Activated CD4-positive, alpha-beta T cell treated with anti-CD3 and anti-CD28 coated beads for 36 hours (primary cell): ENCODE measurements at regions not wholly inside any gene's neighbourhood (a gene's known extent, or its start where the extent isn't known, plus 50 kb on each side); places are given as distances from the start of the nearest gene placed in this dataset.

Experiments used
- ATAC-seq: fragments of 200-7000 bp; cut with Tn5 transposase; one replicate; pipeline ENCODE4 v1.10.0; 2021; ENCODE audit warnings: mild to moderate bottlenecking, moderate library complexity
- CTCF ChIA-PET: fragments of 350-600 bp; sonication (Branson Sonifier 250); formaldehyde crosslinking; loops from one replicate; lab custom pipeline; 2021; ENCODE audit warnings: antibody characterized with exemption; lab: Charles Lee
- POLR2A ChIA-PET: fragments of 350-600 bp; sonication (Branson Sonifier 250); formaldehyde crosslinking; loops from one replicate; lab custom pipeline; 2021; ENCODE audit warnings: antibody characterized with exemption, inconsistent platforms; lab: Charles Lee
- DNase-seq: peaks from one replicate; pipeline ENCODE4 v3.0.0-alpha.2; 2020
- H3K27ac Mint-ChIP-seq: one replicate; pipeline ENCODE4 v1.8.0; 2021; ENCODE audit warnings: mixed read lengths
- H3K27me3 Mint-ChIP-seq: one replicate; pipeline ENCODE4 v1.8.0; 2021; ENCODE audit warnings: mixed read lengths
- H3K36me3 Mint-ChIP-seq: one replicate; pipeline ENCODE4 v1.8.0; 2021; ENCODE audit warnings: low read depth, mixed read lengths
- H3K4me1 Mint-ChIP-seq: one replicate; pipeline ENCODE4 v1.8.0; 2021; ENCODE audit warnings: mixed read lengths
- H3K4me3 Mint-ChIP-seq: one replicate; pipeline ENCODE4 v1.8.0; 2021; ENCODE audit warnings: mild to moderate bottlenecking, moderate library complexity, mixed read lengths
- H3K9me3 Mint-ChIP-seq: one replicate; pipeline ENCODE4 v1.8.0; 2021; ENCODE audit warnings: low read depth, mixed read lengths
- intact Hi-C, 2 experiments: fragments of 100-400 bp; cut with DNase I in 1 of 2; cut with micrococcal nuclease in 1 of 2; formaldehyde crosslinking; loops; one replicate each; pipeline versions ENCODE4 v1.14.2 to v1.15.1; 2022 to 2024; cut with DNase I, micrococcal nuclease

DNA sequence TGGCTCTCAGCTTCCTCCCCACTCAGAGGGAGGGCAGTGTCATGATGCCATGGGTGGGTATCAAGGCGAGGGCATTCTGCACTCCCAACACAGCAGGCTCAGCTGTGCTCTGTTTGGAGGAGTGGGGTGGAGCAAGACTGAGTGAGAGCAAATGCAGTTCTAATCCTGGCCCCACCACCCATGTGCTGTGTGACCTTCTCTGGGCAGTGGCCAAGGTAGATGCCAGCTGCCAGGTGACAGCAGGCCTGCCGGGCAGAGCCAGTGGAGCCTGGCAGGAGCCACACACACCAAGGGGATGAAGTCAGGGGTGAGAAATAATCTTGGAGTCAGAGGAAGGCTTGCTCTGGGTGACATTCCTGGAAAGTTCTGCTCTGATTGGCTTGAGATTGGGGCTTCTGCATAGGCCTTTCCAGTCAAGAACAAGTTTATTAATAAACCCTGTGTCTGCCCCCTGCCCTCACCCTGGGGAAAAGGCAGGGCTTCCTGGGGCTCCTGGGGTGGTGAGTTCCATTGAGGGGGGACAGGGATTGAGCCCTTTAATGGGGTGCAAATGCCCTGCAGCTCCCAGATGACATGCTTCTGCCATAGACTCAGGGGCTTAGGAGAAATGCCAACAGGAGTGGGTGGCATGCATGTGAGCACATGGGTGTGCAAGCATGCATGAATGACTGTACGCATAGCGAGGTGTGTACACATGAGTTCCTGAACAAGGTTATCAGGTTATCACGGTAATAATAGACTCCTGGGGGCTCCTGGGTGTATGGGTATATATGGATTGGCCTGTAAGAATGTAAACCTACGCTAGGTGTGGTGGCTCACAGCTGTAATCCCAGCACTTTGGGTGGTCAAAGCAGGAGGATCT lies 134.2 kb downstream of the MRPL14 start:
- H3K27ac Mint-ChIP-seq, result no peak overlapping the region
- no peak for ATAC-seq
- no peak for DNase-seq

DNA sequence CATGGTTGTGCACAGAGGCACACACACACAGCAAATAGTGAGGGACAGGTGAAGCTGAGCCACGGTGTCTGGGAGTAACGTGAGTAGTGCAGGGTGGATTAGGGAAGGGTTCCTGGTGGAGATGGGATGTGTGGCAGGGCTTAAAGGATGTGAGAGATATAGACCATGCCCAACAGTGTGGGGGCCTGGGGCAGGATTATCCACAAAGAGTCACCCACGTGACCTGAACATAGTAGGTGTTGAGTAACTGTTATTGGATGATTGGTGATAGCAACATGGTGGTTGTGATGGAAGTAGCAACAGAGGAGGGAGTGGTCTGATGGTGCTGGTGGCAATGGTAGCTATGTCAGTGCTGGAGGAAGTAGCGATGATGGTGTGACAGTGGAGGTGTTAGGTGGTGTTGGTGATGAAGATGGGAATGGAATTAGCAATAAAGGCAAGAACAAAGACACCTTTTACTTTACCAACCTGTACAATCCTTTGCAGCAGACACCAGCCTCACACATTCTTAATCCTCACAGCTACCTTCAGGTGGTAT lies 135.1 kb downstream of the MRPL14 start:
- ATAC-seq, result peak; percentile 37

More for the DNA sequence above, 134.2 kb downstream of the MRPL14 start:
- ChIA-PET CTCF (interaction anchor here (0.7 kb wide), 1 partner anchor 24 kb away, joined by 3 read pairs; no protein-coding TSS in a partner anchor), POLR2A (interaction anchor here (0.7 kb wide), 1 partner anchor 81 kb away, joined by 5 read pairs; no protein-coding TSS in a partner anchor)
- Mint-ChIP-seq H3K4me3 (no peak overlapping the region), H3K36me3 (no peaks in the 10 kb centered on the region), H3K27me3 (no peaks in the 10 kb centered on the region), H3K4me1 (no peaks in the 10 kb centered on the region), H3K9me3 (no peaks in the 10 kb centered on the region)
- intact Hi-C loops, result no loop called here

GRCh38 chr6:43990627-43991619 lies 136.3 kb downstream of the MRPL14 start:
- POLR2A ChIA-PET, result no interaction called here
- no peak overlapping the region for H3K4me3 Mint-ChIP-seq
- no peak overlapping the region for H3K27ac Mint-ChIP-seq
- no peaks in the 10 kb centered on the region for H3K4me1 Mint-ChIP-seq
- H3K27me3 Mint-ChIP-seq, result no peaks in the 10 kb centered on the region
- no peaks in the 10 kb centered on the region for H3K36me3 Mint-ChIP-seq
- CTCF ChIA-PET, result interaction anchor here (0.6 to 0.8 kb wide), 2 partner anchors 75 to 223 kb away, joined by 3 to 4 read pairs; no protein-coding TSS in a partner anchor
- ATAC-seq, result no peak
- no peak for DNase-seq
- H3K9me3 Mint-ChIP-seq, result no peaks in the 10 kb centered on the region
- intact Hi-C loops, result no loop called here

More for the DNA sequence above, 135.1 kb downstream of the MRPL14 start:
- no peak for DNase-seq
- H3K27me3 Mint-ChIP-seq, result no peaks in the 10 kb centered on the region
- no peaks in the 10 kb centered on the region for H3K36me3 Mint-ChIP-seq
- CTCF ChIA-PET, result no interaction called here
- H3K4me3 Mint-ChIP-seq, result no peak overlapping the region
- no peaks in the 10 kb centered on the region for H3K4me1 Mint-ChIP-seq
- H3K9me3 Mint-ChIP-seq, result no peaks in the 10 kb centered on the region
- POLR2A ChIA-PET, result no interaction called here
- intact Hi-C loops, result no loop called here
- H3K27ac Mint-ChIP-seq, result no peak overlapping the region

DNA sequence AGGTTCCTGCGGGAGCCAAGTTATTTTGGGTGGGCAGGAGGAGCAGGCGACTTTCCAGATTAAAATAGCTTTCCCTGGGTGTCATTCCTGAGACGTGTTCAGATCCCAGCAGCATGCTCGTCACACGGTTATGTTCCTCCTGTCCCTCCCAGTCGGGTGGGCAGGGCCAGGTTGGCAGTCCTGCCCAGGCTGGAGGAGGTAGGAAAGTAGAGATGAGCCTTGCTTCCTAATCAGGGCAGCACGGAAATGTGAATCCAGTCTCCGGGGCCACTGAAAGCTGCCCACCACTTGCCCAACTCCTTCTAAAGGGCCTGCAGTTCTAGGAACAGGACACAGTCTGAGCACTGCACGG lies 137.0 kb downstream of the MRPL14 start:
- Mint-ChIP-seq H3K27ac (no peak overlapping the region), H3K4me3 (no peak overlapping the region), H3K9me3 (no peaks in the 10 kb centered on the region), H3K27me3 (no peaks in the 10 kb centered on the region), H3K4me1 (no peaks in the 10 kb centered on the region), H3K36me3 (no peaks in the 10 kb centered on the region)
- intact Hi-C loops, result no loop called here
- POLR2A ChIA-PET, result no interaction called here
- CTCF ChIA-PET, result interaction anchor here (0.6 kb wide), 1 partner anchor 74 kb away, joined by 3 read pairs; no protein-coding TSS in a partner anchor
- DNase-seq, result no peak
- ATAC-seq, result no peak

DNA sequence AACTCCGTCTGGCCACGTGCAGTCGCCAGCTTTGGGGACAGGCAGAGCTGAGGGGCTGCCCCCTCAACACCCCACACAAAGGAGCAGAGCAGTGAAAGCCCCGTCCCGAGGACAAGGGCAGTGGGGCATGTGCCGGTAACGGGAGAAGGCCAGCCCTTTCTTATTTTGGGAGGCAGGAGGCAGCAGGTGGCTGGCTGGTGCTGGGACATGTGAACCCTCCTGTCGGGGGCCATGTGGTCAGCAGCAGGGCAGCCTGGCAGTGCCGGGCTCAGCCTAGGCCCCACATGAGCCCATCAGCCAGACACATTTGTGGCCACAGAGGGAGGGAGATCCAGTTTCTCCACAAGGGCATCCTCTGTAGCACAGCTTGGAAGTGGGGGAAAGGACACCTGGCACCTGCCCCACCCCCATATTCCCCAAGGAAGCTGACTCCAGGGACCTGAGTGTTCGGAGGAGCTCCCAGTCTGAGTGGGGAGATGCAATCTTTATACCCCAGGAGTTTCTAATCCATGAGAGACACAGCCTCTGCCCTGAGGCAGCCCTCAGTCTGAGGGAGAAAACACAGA lies 137.6 kb downstream of the MRPL14 start:
- H3K4me3 Mint-ChIP-seq, result no peak overlapping the region
- no peaks in the 10 kb centered on the region for H3K36me3 Mint-ChIP-seq
- POLR2A ChIA-PET, result no interaction called here
- no peak for ATAC-seq
- H3K27me3 Mint-ChIP-seq, result no peaks in the 10 kb centered on the region
- intact Hi-C loops, result no loop called here
- H3K4me1 Mint-ChIP-seq, result no peaks in the 10 kb centered on the region
- H3K27ac Mint-ChIP-seq, result no peak overlapping the region
- DNase-seq, result no peak
- H3K9me3 Mint-ChIP-seq, result no peaks in the 10 kb centered on the region
- CTCF ChIA-PET, result no interaction called here

DNA sequence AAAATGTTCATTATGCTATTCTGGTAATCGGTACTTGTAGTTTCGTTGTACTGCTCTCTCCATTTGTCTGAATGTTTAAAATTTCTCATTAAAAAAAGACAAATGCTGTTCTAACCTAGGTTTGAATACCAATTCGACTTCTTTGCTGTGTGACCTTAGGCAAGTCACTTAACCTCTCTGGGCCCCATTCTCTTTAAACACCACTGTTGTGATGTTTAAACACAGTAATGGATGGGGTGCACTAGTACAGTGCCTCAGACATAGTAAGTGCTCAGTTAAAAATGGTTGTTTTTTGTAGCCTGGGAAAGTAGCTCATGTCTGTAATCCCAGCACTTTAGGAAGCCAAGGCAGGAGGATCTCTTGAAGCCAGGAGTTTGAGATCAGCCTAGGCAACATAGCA lies 138.5 kb downstream of the MRPL14 start:
- H3K4me3 Mint-ChIP-seq, result no peak overlapping the region
- intact Hi-C loops, result no loop called here
- ChIA-PET CTCF (no interaction called here), POLR2A (no interaction called here)
- H3K36me3 Mint-ChIP-seq, result no peaks in the 10 kb centered on the region
- H3K27ac Mint-ChIP-seq, result no peak overlapping the region
- no peak for ATAC-seq
- DNase-seq, result no peak
- no peaks in the 10 kb centered on the region for H3K4me1 Mint-ChIP-seq
- H3K9me3 Mint-ChIP-seq, result no peaks in the 10 kb centered on the region
- no peaks in the 10 kb centered on the region for H3K27me3 Mint-ChIP-seq

- Mint-ChIP-seq H3K4me1 (no peaks in the 10 kb centered on the region), H3K27ac (no peak overlapping the region), H3K36me3 (no peaks in the 10 kb centered on the region), H3K9me3 (no peaks in the 10 kb centered on the region), H3K4me3 (no peak overlapping the region), H3K27me3 (no peaks in the 10 kb centered on the region)
- DNase-seq (no peak), ATAC-seq (no peak)
- ChIA-PET CTCF (interaction anchor here (0.6 to 1.2 kb wide), 2 partner anchors 23 to 758 kb away, joined by 3 read pairs; no protein-coding TSS in a partner anchor), POLR2A (no interaction called here)
- intact Hi-C loops, result no loop called here
These were observed 139.3 kb downstream of the MRPL14 start for GRCh38 chr6:43987838-43988439.

GRCh38 chr6:43986177-43986825 lies 141.0 kb downstream of the MRPL14 start:
- ChIA-PET POLR2A (no interaction called here), CTCF (interaction anchor here (1.0 kb wide), 1 partner anchor 83 kb away, joined by 3 read pairs; no protein-coding TSS in a partner anchor)
- no peaks in the 10 kb centered on the region for H3K9me3 Mint-ChIP-seq
- ATAC-seq (no peak), DNase-seq (no peak)
- H3K27me3 Mint-ChIP-seq, result no peaks in the 10 kb centered on the region
- intact Hi-C loops, result no loop called here
- no peak overlapping the region for H3K27ac Mint-ChIP-seq
- H3K36me3 Mint-ChIP-seq, result no peaks in the 10 kb centered on the region
- no peaks in the 10 kb centered on the region for H3K4me1 Mint-ChIP-seq
- H3K4me3 Mint-ChIP-seq, result no peak overlapping the region

GRCh38 chr6:43985329-43985728 lies 141.9 kb downstream of the MRPL14 start:
- H3K27me3 Mint-ChIP-seq, result no peaks in the 10 kb centered on the region
- H3K27ac Mint-ChIP-seq, result no peak overlapping the region
- no peak overlapping the region for H3K4me3 Mint-ChIP-seq
- no peak for DNase-seq
- H3K36me3 Mint-ChIP-seq, result no peaks in the 10 kb centered on the region
- intact Hi-C loops, result no loop called here
- no peak for ATAC-seq
- ChIA-PET CTCF (no interaction called here), POLR2A (no interaction called here)
- no peaks in the 10 kb centered on the region for H3K4me1 Mint-ChIP-seq
- H3K9me3 Mint-ChIP-seq, result no peaks in the 10 kb centered on the region

DNA sequence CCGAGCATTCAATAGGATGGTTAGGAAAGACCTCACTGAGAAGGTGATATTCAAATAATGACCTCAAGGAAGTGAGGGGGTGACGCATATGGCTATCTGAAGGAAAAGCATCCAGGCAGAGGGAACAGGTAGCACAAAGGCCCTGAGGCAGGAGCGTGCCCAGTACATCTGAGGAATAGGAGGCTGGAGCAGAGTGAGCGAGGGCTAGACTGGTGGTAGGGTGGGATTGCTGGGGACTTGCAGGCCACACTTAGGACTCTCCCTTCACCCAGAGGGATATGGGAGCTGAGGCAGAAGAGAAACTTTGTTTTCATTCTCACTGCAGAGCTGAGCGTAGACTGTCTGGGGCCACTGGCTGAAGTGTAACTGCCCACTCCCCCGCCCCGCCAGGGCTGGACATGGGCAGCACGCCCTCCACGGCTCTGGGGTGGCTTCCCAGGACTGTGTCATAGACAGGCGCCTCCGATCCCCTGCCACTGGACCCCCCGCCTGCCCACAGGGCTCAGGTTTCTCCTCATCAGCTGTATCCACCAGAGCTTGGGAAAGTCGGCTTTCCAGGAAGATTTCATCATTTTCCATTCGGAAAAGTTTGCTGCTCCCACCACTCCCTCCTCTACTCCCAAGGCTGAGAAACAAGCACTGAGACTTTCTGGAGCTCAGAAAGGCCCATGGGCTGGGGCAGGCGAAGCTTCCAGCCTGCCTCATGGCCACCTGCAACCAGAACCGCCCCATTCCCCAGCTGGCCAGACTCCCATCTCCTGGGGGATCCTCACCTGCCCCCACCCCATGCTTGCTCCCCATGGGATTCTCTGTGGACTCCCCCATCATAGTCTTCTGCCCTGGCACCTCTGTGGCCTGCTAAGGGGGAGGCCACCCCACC lies 142.6 kb downstream of the MRPL14 start:
- no peak overlapping the region for H3K27ac Mint-ChIP-seq
- intact Hi-C loops, result no loop called here

More for the DNA sequence above, 142.6 kb downstream of the MRPL14 start:
- ATAC-seq (no peak), DNase-seq (no peak)
- POLR2A ChIA-PET, result no interaction called here
- H3K9me3 Mint-ChIP-seq, result no peaks in the 10 kb centered on the region
- no peaks in the 10 kb centered on the region for H3K27me3 Mint-ChIP-seq
- H3K36me3 Mint-ChIP-seq, result no peaks in the 10 kb centered on the region
- no peak overlapping the region for H3K4me3 Mint-ChIP-seq
- no peaks in the 10 kb centered on the region for H3K4me1 Mint-ChIP-seq
- CTCF ChIA-PET, result interaction anchor here (0.7 kb wide), 1 partner anchor 340 kb away, joined by 3 read pairs; the partner anchor contains the start of gene RSPH9
